ENCODE measurements at regions not wholly inside any gene's neighbourhood (a gene's known extent, or its start where the extent isn't known, plus 50 kb on each side); places are given as distances from the start of the nearest gene placed in this dataset.

DNA sequence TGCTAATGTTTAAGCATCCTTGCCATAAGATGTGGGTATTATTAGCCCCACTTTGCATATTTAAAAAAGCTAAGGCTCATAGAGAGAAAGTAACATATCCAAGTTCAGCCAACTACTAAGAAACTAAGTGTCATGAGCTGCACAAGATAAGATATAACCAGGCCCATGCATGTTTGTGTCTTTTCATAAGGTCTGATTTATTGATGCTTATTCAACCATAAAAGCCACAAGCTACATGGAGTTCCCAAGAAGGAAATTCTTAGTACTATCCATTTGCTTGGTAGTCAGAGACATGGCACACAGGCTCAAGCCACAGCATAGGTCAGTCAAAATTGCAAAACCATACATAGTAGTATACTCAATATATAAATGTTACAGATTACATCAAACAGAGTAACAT lies 488.5 kb downstream of the SOX6 start:
- Histone ChIP-seq H3K4me3 (ENCODE audit: low read depth in 1 of 2, low read length in 2 of 2) (no peak overlapping the region), H3K9me3 (ENCODE audit: insufficient read depth, low read length, severe bottlenecking) (no peaks in the 10 kb centered on the region), H3K4me2 (ENCODE audit: insufficient read depth, low read length) (no peak overlapping the region), H4K20me1 (ENCODE audit: insufficient read depth, low read length) (no peaks in the 10 kb centered on the region), H3K27me3 (ENCODE audit: insufficient read depth, low read length, poor library complexity) (no peaks in the 10 kb centered on the region), H3K9ac (ENCODE audit: low read depth, low read length) (no peak overlapping the region), H3K36me3 (ENCODE audit: insufficient read depth, low read length) (no peaks in the 10 kb centered on the region), H3K27ac (ENCODE audit: low read length) (no peak overlapping the region), H2AFZ (ENCODE audit: low read depth, low read length) (no peak overlapping the region), H3K4me1 (ENCODE audit: insufficient read depth, low read length) (no peaks in the 10 kb centered on the region), H3K79me2 (ENCODE audit: insufficient read depth, low read length) (no peaks in the 10 kb centered on the region)
- DNase-seq (no peak), ATAC-seq (ENCODE audit: insufficient read depth, low read depth) (no peak)
- TF ChIP-seq, protein P1, sequence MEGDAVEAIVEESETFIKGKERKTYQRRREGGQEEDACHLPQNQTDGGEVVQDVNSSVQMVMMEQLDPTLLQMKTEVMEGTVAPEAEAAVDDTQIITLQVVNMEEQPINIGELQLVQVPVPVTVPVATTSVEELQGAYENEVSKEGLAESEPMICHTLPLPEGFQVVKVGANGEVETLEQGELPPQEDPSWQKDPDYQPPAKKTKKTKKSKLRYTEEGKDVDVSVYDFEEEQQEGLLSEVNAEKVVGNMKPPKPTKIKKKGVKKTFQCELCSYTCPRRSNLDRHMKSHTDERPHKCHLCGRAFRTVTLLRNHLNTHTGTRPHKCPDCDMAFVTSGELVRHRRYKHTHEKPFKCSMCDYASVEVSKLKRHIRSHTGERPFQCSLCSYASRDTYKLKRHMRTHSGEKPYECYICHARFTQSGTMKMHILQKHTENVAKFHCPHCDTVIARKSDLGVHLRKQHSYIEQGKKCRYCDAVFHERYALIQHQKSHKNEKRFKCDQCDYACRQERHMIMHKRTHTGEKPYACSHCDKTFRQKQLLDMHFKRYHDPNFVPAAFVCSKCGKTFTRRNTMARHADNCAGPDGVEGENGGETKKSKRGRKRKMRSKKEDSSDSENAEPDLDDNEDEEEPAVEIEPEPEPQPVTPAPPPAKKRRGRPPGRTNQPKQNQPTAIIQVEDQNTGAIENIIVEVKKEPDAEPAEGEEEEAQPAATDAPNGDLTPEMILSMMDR (IDR thresholded peaks at IDR 0.05; ENCODE audit: borderline replicate concordance, extremely low read depth, low read length, poor library complexity, severe bottlenecking): no peak
- no peak for TF ChIP-seq EZH2 (IDR thresholded peaks at IDR 0.05; ENCODE audit: borderline replicate concordance, low read depth, low read length, severe bottlenecking)

DNA sequence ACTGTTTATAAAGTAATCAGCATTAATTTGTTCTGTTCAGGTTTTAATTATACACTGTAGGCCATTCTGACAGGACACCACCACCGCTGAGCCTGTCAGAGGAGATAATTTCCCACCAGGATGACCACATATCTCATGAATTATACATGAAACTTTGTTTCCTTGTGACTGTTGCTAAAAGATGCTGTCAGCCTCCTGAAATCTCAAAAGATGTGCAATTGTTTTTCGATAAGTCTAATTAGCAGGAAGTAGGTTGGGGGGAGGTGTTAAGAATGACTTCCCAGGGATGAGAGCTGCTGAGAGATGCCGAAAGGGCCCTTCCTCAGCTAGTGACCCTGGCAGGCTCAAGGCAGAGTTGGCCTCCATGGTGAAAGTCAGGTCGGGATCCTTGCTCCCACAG lies 485.4 kb downstream of the SOX6 start:
- H4K20me1 ChIP-seq (ENCODE audit: insufficient read depth, low read length): no peaks in the 10 kb centered on the region
- H3K79me2 ChIP-seq (ENCODE audit: insufficient read depth, low read length): no peaks in the 10 kb centered on the region
- no peak overlapping the region for H3K4me3 ChIP-seq (ENCODE audit: low read depth in 1 of 2, low read length in 2 of 2)
- H3K27ac ChIP-seq (ENCODE audit: low read length): no peak overlapping the region
- H3K9me3 ChIP-seq (ENCODE audit: insufficient read depth, low read length, severe bottlenecking): no peaks in the 10 kb centered on the region
- no peak overlapping the region for H3K4me2 ChIP-seq (ENCODE audit: insufficient read depth, low read length)
- no peaks in the 10 kb centered on the region for H3K27me3 ChIP-seq (ENCODE audit: insufficient read depth, low read length, poor library complexity)
- DNase-seq (no peak), ATAC-seq (ENCODE audit: insufficient read depth, low read depth) (no peak)
- no peaks in the 10 kb centered on the region for H3K36me3 ChIP-seq (ENCODE audit: insufficient read depth, low read length)
- no peak overlapping the region for H3K9ac ChIP-seq (ENCODE audit: low read depth, low read length)
- no peak overlapping the region for H2AFZ ChIP-seq (ENCODE audit: low read depth, low read length)
- TF ChIP-seq, protein P1 (IDR thresholded peaks at IDR 0.05; ENCODE audit: borderline replicate concordance, extremely low read depth, low read length, poor library complexity, severe bottlenecking): no peak
- no peak for TF ChIP-seq EZH2 (IDR thresholded peaks at IDR 0.05; ENCODE audit: borderline replicate concordance, low read depth, low read length, severe bottlenecking)
- H3K4me1 ChIP-seq (ENCODE audit: insufficient read depth, low read length): no peaks in the 10 kb centered on the region

DNA sequence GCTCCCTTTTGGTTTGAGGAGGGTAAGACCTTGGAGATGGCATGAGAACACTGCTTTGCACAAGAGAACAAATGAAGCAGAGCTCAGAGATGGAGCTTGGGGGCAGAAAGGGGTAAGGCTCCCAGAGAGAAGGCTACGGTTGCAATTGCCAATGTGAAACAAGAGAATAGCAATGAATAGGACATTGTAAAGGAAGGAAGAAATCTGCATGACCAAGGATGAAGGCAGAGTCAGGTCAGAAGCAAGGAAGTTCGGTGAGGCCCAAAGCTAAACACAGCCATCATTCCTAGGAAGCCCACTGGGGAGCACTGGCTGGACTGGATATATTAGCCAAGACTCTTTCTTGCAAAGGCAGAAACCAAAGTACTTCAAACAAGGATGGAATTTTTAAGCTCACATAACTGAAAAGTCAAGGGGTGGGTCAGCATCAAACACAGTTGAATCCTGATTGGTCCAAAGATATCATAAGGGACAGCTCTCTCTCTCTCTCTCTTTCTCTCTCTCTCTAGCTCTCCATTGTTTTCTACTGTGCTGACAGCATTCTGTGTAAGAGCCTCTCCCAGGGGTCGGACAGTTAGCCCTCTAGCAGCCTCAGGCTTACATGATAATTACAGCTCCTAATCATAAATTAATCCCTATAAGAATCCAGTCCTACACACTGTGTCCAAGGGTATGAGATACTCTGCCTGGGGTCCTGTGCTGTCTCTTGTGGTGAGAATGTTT lies 484.3 kb downstream of the SOX6 start:
- Histone ChIP-seq H2AFZ (ENCODE audit: low read depth, low read length) (no peak overlapping the region), H3K27ac (ENCODE audit: low read length) (no peak overlapping the region), H3K9ac (ENCODE audit: low read depth, low read length) (no peak overlapping the region), H4K20me1 (ENCODE audit: insufficient read depth, low read length) (no peaks in the 10 kb centered on the region), H3K4me3 (ENCODE audit: low read depth in 1 of 2, low read length in 2 of 2) (no peak overlapping the region), H3K4me2 (ENCODE audit: insufficient read depth, low read length) (no peak overlapping the region), H3K79me2 (ENCODE audit: insufficient read depth, low read length) (no peaks in the 10 kb centered on the region), H3K9me3 (ENCODE audit: insufficient read depth, low read length, severe bottlenecking) (no peaks in the 10 kb centered on the region), H3K4me1 (ENCODE audit: insufficient read depth, low read length) (no peaks in the 10 kb centered on the region), H3K27me3 (ENCODE audit: insufficient read depth, low read length, poor library complexity) (no peaks in the 10 kb centered on the region), H3K36me3 (ENCODE audit: insufficient read depth, low read length) (no peaks in the 10 kb centered on the region)
- TF ChIP-seq, protein P1 (IDR thresholded peaks at IDR 0.05; ENCODE audit: borderline replicate concordance, extremely low read depth, low read length, poor library complexity, severe bottlenecking): no peak
- TF ChIP-seq EZH2 (IDR thresholded peaks at IDR 0.05; ENCODE audit: borderline replicate concordance, low read depth, low read length, severe bottlenecking): no peak
- DNase-seq (no peak), ATAC-seq (ENCODE audit: insufficient read depth, low read depth) (no peak)
